Thyroid gland (tissue), 4 donors: ENCODE measurements at regions not wholly inside any gene's neighbourhood (a gene's known extent, or its start where the extent isn't known, plus 50 kb on each side); places are given as distances from the start of the nearest gene placed in this dataset. TPM values are rescaled to one million over a fixed set of nuclear protein-coding genes. Genes with fewer than 3 reads are reported as not detected.

Experiments used
- DNase-seq, 2 donors: peaks; one replicate each; pipeline ENCODE4 v3.0.0-alpha.2; 2019
- H3K27ac ChIP-seq, 3 donors: fragments of 200-600 bp; sonication (generic); 1 replicate in 2 of 3; 2 replicates in 1 of 3; pipeline ENCODE4 v1.5.1; 2016 to 2019; ENCODE audit warnings: mild to moderate bottlenecking in 1 of 3, moderate library complexity in 1 of 3
- H3K27me3 ChIP-seq: fragments of 200-600 bp; sonication (generic); one replicate; pipeline ENCODE4 v1.5.1; 2019
- H3K36me3 ChIP-seq, 2 donors: fragments of 200-600 bp; sonication (generic); one replicate each; pipeline ENCODE4 v1.5.1; 2016 to 2019
- H3K4me1 ChIP-seq, 2 donors: fragments of 200-600 bp; sonication (generic); one replicate each; pipeline ENCODE4 v1.5.1; 2017 to 2019
- H3K4me3 ChIP-seq, 3 donors: fragments of 200-600 bp; sonication (generic); replicated peaks in 1 of 3; 1 replicate in 2 of 3; 2 replicates in 1 of 3; pipeline ENCODE4 v1.5.1; 2016; ENCODE audit warnings: mild to moderate bottlenecking in 1 of 3
- H3K9me3 ChIP-seq: fragments of 200-600 bp; sonication (generic); one replicate; pipeline ENCODE4 v1.5.1; 2017
- POLR2A ChIP-seq, 2 donors: fragments of 450-650 bp; IDR thresholded peaks; one replicate each; pipeline ENCODE4 v1.6.1; 2017; ENCODE audit warnings: antibody characterized with exemption in 2 of 2, mild to moderate bottlenecking in 2 of 2, moderate library complexity in 1 of 2
- WGBS, 2 donors: methylation state at CpG; one replicate each; pipeline ENCODE4 v1.1.5; 2017; 5-methylcytosine and 5-hydroxymethylcytosine counted together
- intact Hi-C: fragments of 100-400 bp; cut with DNase I; formaldehyde crosslinking; loops from one replicate; pipeline ENCODE4 v1.15.1; 2023
- small RNA-seq: library from RNA; depleted of rRNA; stranded (forward); fragments of <200 nt; gene quantifications from one replicate; pipeline ENCODE3, GENCODE V24; 2016
- TF ChIP-seq, protein P1 (sequence below), 6 experiments: fragments of 200-600 bp in 3 of 6; fragments of 450-650 bp in 3 of 6; sonication (generic) in 3 of 6; IDR thresholded peaks; one replicate each; pipeline ENCODE4 v1.5.1; 2016 to 2019; ENCODE audit warnings: antibody characterized with exemption in 6 of 6, mild to moderate bottlenecking in 2 of 6, inconsistent platforms in 1 of 6, moderate library complexity in 1 of 6

DNA sequence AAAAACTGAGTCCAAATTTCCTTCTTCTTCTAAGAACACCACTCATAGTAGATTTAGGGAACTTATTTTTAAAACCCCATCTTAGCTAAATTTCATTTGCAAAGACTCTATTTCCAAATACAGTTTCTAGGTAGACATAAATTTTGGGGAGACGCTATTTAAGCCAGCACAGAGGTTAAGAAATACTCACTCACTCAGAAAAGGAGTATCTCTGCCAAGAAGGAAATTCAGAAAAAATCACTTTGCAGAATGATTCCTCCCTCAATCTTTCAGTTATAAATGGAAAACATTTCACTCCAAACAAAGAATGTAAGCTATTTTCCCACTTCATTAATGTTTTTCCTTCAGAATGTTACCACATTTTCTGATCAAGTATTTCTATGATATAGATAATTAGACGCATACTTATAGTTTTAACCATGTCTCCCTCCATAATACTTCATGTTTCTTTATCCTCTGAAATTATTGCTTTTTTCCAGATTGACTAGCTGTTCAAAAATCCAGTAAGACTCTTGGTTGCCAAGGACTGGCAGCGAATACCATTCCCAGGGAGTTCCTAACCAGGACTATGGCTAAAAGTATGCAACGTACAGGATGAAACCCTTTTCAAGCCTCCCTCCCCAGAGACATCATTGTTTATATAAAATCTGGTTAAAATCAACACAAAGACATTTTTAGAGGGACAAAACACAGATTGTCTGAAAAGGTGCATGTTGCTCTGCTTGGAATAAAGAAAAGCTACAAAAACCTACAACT is 52.5 kb upstream of the RXFP2 start:
- no peak for DNase-seq
- intact Hi-C loops, result no loop called here
- H3K27me3 ChIP-seq, result no peaks in the 10 kb centered on the region
- no peaks in the 10 kb centered on the region for H3K9me3 ChIP-seq
- no peaks in the 10 kb centered on the region for H3K4me1 ChIP-seq
- H3K36me3 ChIP-seq, result no peaks in the 10 kb centered on the region
- no peak for TF ChIP-seq POLR2A (IDR thresholded peaks at IDR 0.05)
- TF ChIP-seq, protein P1, sequence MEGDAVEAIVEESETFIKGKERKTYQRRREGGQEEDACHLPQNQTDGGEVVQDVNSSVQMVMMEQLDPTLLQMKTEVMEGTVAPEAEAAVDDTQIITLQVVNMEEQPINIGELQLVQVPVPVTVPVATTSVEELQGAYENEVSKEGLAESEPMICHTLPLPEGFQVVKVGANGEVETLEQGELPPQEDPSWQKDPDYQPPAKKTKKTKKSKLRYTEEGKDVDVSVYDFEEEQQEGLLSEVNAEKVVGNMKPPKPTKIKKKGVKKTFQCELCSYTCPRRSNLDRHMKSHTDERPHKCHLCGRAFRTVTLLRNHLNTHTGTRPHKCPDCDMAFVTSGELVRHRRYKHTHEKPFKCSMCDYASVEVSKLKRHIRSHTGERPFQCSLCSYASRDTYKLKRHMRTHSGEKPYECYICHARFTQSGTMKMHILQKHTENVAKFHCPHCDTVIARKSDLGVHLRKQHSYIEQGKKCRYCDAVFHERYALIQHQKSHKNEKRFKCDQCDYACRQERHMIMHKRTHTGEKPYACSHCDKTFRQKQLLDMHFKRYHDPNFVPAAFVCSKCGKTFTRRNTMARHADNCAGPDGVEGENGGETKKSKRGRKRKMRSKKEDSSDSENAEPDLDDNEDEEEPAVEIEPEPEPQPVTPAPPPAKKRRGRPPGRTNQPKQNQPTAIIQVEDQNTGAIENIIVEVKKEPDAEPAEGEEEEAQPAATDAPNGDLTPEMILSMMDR (IDR thresholded peaks at IDR 0.05), result no peak
- no peak overlapping the region for H3K4me3 ChIP-seq
- 65 to 68% methylated on average over 4 of the region's 4 CpGs for WGBS, 2 donors
- H3K27ac ChIP-seq, result no peak overlapping the region

Small RNAs in the stretch of these regions (small RNA-seq; reads per million reads assigned to genes)
- not detected for gene AL161616.1
